ENCODE measurements at regions not wholly inside any gene's neighbourhood (a gene's known extent, or its start where the extent isn't known, plus 50 kb on each side); places are given as distances from the start of the nearest gene placed in this dataset.

DNA sequence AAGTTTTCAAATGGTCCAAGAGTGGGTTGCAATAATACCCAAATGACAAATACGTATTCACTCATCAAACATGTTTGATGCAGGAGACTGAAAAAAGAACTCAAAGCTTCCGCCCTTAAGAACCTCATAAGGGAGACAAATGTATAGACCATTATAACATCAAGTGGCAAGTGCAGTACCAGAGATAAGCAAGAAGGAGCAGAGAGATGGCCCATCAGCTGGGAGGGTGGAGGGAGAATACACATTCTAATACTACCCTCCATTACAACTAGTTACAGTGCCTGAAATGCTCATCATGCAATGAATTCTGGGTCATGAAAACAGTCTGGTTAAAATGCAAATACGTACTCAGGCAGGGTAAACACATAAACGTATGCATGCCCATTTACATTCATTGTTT lies 304.0 kb downstream of the SHQ1 start:
- TF ChIP-seq POLR2A (IDR thresholded peaks at IDR 0.05; ENCODE audit: low read length), result no peak
- TF ChIP-seq CHD2 (IDR thresholded peaks at IDR 0.05; ENCODE audit: low read length, partially characterized antibody), result no peak
- TF ChIP-seq NFE2L2 (conservative IDR thresholded peaks at IDR 0.05; ENCODE audit: low read length), result no peak
- TF ChIP-seq CTCF (IDR thresholded peaks at IDR 0.05), result no peak
- TF ChIP-seq, protein P1, sequence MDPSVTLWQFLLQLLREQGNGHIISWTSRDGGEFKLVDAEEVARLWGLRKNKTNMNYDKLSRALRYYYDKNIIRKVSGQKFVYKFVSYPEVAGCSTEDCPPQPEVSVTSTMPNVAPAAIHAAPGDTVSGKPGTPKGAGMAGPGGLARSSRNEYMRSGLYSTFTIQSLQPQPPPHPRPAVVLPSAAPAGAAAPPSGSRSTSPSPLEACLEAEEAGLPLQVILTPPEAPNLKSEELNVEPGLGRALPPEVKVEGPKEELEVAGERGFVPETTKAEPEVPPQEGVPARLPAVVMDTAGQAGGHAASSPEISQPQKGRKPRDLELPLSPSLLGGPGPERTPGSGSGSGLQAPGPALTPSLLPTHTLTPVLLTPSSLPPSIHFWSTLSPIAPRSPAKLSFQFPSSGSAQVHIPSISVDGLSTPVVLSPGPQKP (IDR thresholded peaks at IDR 0.05; ENCODE audit: low read depth, low read length), result no peak
- TF ChIP-seq PBX3 (IDR thresholded peaks at IDR 0.05), result no peak
- no peak for TF ChIP-seq MYC (IDR thresholded peaks at IDR 0.05; ENCODE audit: borderline replicate concordance, low read length)
- no peak for TF ChIP-seq TP53 (CRISPR knock-in tag; IDR thresholded peaks at IDR 0.05)
